PC-9 (cell line): ENCODE measurements at regions not wholly inside any gene's neighbourhood (a gene's known extent, or its start where the extent isn't known, plus 50 kb on each side); places are given as distances from the start of the nearest gene placed in this dataset.
"Not testable (repeated sequence)": the region's sequence is repeated elsewhere in the genome, so short reads cannot be mapped to it uniquely, and the experiment has no call there.

Experiments
- EZH2 ChIP-seq: fragments of 200-600 bp; sonication (generic); IDR thresholded peaks from 2 replicates; pipeline ENCODE4 v1.8.0; 2017; ENCODE audit warnings: antibody characterized with exemption, low read depth
- TF ChIP-seq, protein P1 (sequence below): fragments of 200-600 bp; sonication (generic); conservative IDR thresholded peaks from 2 replicates; pipeline ENCODE4 v1.6.1; 2017; ENCODE audit warnings: mixed run types, antibody characterized with exemption, mild to moderate bottlenecking, moderate library complexity

GRCh38 chr9:82138081-82138480 is 149.5 kb downstream of the SPATA31D1 start:
- TF ChIP-seq, protein P1, sequence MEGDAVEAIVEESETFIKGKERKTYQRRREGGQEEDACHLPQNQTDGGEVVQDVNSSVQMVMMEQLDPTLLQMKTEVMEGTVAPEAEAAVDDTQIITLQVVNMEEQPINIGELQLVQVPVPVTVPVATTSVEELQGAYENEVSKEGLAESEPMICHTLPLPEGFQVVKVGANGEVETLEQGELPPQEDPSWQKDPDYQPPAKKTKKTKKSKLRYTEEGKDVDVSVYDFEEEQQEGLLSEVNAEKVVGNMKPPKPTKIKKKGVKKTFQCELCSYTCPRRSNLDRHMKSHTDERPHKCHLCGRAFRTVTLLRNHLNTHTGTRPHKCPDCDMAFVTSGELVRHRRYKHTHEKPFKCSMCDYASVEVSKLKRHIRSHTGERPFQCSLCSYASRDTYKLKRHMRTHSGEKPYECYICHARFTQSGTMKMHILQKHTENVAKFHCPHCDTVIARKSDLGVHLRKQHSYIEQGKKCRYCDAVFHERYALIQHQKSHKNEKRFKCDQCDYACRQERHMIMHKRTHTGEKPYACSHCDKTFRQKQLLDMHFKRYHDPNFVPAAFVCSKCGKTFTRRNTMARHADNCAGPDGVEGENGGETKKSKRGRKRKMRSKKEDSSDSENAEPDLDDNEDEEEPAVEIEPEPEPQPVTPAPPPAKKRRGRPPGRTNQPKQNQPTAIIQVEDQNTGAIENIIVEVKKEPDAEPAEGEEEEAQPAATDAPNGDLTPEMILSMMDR = not testable (repeated sequence)
- TF ChIP-seq EZH2 = not testable (repeated sequence)
